ENCODE measurements at regions not wholly inside any gene's neighbourhood (a gene's known extent, or its start where the extent isn't known, plus 50 kb on each side); places are given as distances from the start of the nearest gene placed in this dataset.

DNA sequence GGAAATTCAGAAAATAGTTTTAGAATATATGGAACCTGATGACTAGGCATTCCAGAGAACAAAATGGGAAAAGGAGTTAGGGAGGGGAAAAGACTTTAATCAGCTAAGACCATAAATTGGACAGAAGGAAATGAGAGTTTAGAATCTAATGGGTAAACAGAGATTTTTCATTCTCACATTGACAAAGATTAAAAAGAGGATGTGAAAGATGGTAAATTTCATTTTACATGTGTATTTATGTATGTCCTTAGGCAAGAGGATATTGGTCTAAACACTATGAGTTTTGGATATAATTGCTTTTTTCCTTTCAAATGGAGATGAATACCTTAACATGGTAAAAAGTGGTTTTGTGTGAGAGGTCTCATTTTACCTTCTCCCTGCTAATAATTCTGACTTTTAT is 1021.9 kb downstream of the NSUN3 start:
- Histone ChIP-seq H3K4me3 (ENCODE audit: low read depth in 1 of 2, low read length in 2 of 2) (no peak overlapping the region), H3K27ac (ENCODE audit: low read length) (no peak overlapping the region), H3K9me3 (ENCODE audit: insufficient read depth, low read length, severe bottlenecking) (no peaks in the 10 kb centered on the region), H4K20me1 (ENCODE audit: insufficient read depth, low read length) (no peaks in the 10 kb centered on the region), H3K4me1 (ENCODE audit: insufficient read depth, low read length) (no peaks in the 10 kb centered on the region), H3K79me2 (ENCODE audit: insufficient read depth, low read length) (no peaks in the 10 kb centered on the region), H2AFZ (ENCODE audit: low read depth, low read length) (no peak overlapping the region), H3K9ac (ENCODE audit: low read depth, low read length) (no peak overlapping the region), H3K4me2 (ENCODE audit: insufficient read depth, low read length) (no peak overlapping the region), H3K36me3 (ENCODE audit: insufficient read depth, low read length) (no peaks in the 10 kb centered on the region), H3K27me3 (ENCODE audit: insufficient read depth, low read length, poor library complexity) (no peaks in the 10 kb centered on the region)
- DNase-seq, result no peak
- no peak for ATAC-seq (ENCODE audit: insufficient read depth, low read depth)
- TF ChIP-seq, protein P1, sequence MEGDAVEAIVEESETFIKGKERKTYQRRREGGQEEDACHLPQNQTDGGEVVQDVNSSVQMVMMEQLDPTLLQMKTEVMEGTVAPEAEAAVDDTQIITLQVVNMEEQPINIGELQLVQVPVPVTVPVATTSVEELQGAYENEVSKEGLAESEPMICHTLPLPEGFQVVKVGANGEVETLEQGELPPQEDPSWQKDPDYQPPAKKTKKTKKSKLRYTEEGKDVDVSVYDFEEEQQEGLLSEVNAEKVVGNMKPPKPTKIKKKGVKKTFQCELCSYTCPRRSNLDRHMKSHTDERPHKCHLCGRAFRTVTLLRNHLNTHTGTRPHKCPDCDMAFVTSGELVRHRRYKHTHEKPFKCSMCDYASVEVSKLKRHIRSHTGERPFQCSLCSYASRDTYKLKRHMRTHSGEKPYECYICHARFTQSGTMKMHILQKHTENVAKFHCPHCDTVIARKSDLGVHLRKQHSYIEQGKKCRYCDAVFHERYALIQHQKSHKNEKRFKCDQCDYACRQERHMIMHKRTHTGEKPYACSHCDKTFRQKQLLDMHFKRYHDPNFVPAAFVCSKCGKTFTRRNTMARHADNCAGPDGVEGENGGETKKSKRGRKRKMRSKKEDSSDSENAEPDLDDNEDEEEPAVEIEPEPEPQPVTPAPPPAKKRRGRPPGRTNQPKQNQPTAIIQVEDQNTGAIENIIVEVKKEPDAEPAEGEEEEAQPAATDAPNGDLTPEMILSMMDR (IDR thresholded peaks at IDR 0.05; ENCODE audit: borderline replicate concordance, extremely low read depth, low read length, poor library complexity, severe bottlenecking), result no peak
- no peak for TF ChIP-seq EZH2 (IDR thresholded peaks at IDR 0.05; ENCODE audit: borderline replicate concordance, low read depth, low read length, severe bottlenecking)

DNA sequence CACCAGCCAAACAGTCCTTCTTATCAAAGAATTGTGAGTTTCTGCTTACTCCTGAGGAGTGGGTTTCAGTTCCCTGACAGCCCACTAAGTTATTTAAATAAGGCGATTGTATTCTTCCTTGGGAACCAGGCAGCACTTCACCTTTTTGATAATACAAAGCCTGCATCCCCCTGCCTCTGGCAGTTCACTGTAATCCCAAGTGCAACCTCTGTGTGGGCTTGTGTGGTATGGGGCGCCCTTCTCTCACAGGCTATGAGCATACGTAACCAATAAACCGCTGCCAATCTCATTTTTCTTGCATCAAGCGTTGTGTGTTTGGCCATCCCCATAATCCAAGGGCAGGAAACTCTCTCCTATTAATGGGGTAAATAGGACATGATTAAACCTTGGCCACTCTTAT is 1025.6 kb downstream of the NSUN3 start:
- DNase-seq (no peak), ATAC-seq (ENCODE audit: insufficient read depth, low read depth) (no peak)
- Histone ChIP-seq H3K36me3 (ENCODE audit: insufficient read depth, low read length) (no peaks in the 10 kb centered on the region), H2AFZ (ENCODE audit: low read depth, low read length) (no peak overlapping the region), H3K4me1 (ENCODE audit: insufficient read depth, low read length) (no peaks in the 10 kb centered on the region), H3K4me3 (ENCODE audit: low read depth in 1 of 2, low read length in 2 of 2) (no peak overlapping the region), H3K9me3 (ENCODE audit: insufficient read depth, low read length, severe bottlenecking) (no peaks in the 10 kb centered on the region), H3K79me2 (ENCODE audit: insufficient read depth, low read length) (no peaks in the 10 kb centered on the region), H4K20me1 (ENCODE audit: insufficient read depth, low read length) (no peaks in the 10 kb centered on the region), H3K9ac (ENCODE audit: low read depth, low read length) (no peak overlapping the region), H3K4me2 (ENCODE audit: insufficient read depth, low read length) (no peak overlapping the region), H3K27ac (ENCODE audit: low read length) (no peak overlapping the region), H3K27me3 (ENCODE audit: insufficient read depth, low read length, poor library complexity) (no peaks in the 10 kb centered on the region)
- TF ChIP-seq EZH2 (IDR thresholded peaks at IDR 0.05; ENCODE audit: borderline replicate concordance, low read depth, low read length, severe bottlenecking), result no peak
- TF ChIP-seq, protein P1 (IDR thresholded peaks at IDR 0.05; ENCODE audit: borderline replicate concordance, extremely low read depth, low read length, poor library complexity, severe bottlenecking), result no peak

DNA sequence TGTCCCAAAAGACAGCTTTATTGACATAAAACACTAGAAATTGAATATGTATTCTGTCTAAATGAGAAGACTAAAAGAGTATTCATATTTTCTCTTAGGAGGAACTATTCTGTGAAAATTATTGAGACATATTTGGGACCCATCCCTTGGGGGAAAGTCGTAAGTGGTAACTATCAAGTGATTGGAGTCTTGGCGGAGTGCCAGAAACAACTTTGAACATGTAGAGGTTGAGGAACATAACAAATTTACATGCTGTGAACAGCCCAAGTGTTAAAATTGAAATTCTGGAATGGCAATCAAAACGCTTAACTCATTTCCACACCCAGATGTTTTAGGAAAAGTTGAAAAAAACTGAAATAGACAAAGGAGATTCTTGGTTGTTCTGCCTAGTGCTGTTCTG is 1034.6 kb downstream of the NSUN3 start:
- DNase-seq, result no peak

More for the DNA sequence above, 1034.6 kb downstream of the NSUN3 start:
- no peak for TF ChIP-seq EZH2 (IDR thresholded peaks at IDR 0.05; ENCODE audit: borderline replicate concordance, low read depth, low read length, severe bottlenecking)
- TF ChIP-seq, protein P1 (IDR thresholded peaks at IDR 0.05; ENCODE audit: borderline replicate concordance, extremely low read depth, low read length, poor library complexity, severe bottlenecking), result no peak
- Histone ChIP-seq H3K79me2 (ENCODE audit: insufficient read depth, low read length) (no peaks in the 10 kb centered on the region), H3K27ac (ENCODE audit: low read length) (no peak overlapping the region), H3K4me3 (ENCODE audit: low read depth in 1 of 2, low read length in 2 of 2) (no peak overlapping the region), H3K9ac (ENCODE audit: low read depth, low read length) (no peak overlapping the region), H3K9me3 (ENCODE audit: insufficient read depth, low read length, severe bottlenecking) (no peaks in the 10 kb centered on the region), H3K36me3 (ENCODE audit: insufficient read depth, low read length) (no peaks in the 10 kb centered on the region), H3K4me2 (ENCODE audit: insufficient read depth, low read length) (no peak overlapping the region), H2AFZ (ENCODE audit: low read depth, low read length) (no peak overlapping the region), H3K4me1 (ENCODE audit: insufficient read depth, low read length) (no peaks in the 10 kb centered on the region), H4K20me1 (ENCODE audit: insufficient read depth, low read length) (no peaks in the 10 kb centered on the region), H3K27me3 (ENCODE audit: insufficient read depth, low read length, poor library complexity) (no peaks in the 10 kb centered on the region)
- no peak for ATAC-seq (ENCODE audit: insufficient read depth, low read depth)

All from DND-41 (cell line).